ENCODE measurements at regions not wholly inside any gene's neighbourhood (a gene's known extent, or its start where the extent isn't known, plus 50 kb on each side); places are given as distances from the start of the nearest gene placed in this dataset.
A peak's percentile ranks its signal among the peaks of the same experiment; 100 is the strongest.
"Not testable (repeated sequence)": the region's sequence is repeated elsewhere in the genome, so short reads cannot be mapped to it uniquely, and the experiment has no call there.

GRCh38 chr10:78229950-78230675 lies 196.4 kb downstream of the RPS24 start:
- Histone ChIP-seq H3K4ac (ENCODE audit: low read depth, low read length) (no peak overlapping the region), H2BK120ac (ENCODE audit: low read depth, low read length) (no peak overlapping the region), H3K18ac (ENCODE audit: low read length) (no peak overlapping the region), H3K27me3 (ENCODE audit: insufficient read depth, low read length, poor library complexity) (no peaks in the 10 kb centered on the region), H3K79me2 (ENCODE audit: control insufficient read depth, insufficient read depth, low read length) (no peaks in the 10 kb centered on the region), H3K4me2 (ENCODE audit: low read length) (no peak overlapping the region), H3K4me1 (ENCODE audit: control insufficient read depth, low read depth, low read length) (no peaks in the 10 kb centered on the region), H3K56ac (ENCODE audit: low read length) (no peak overlapping the region), H3K23ac (ENCODE audit: low read length) (no peak overlapping the region), H3K4me3 (ENCODE audit: low read length) (no peak overlapping the region), H3K9ac (ENCODE audit: low read length) (no peak overlapping the region), H4K8ac (ENCODE audit: low read depth, low read length) (no peak overlapping the region), H2BK5ac (ENCODE audit: low read length) (no peak overlapping the region), H3K36me3 (ENCODE audit: control insufficient read depth, insufficient read depth, low read length) (no peaks in the 10 kb centered on the region), H3K79me1 (ENCODE audit: low read length) (no peaks in the 10 kb centered on the region), H3K27ac (ENCODE audit: low read depth, low read length) (no peak overlapping the region), H2BK15ac (replicated peaks; ENCODE audit: low read depth) (no peak overlapping the region), H2AK5ac (ENCODE audit: low read length) (no peak overlapping the region), H4K5ac (ENCODE audit: low read length) (no peak overlapping the region)
- 100% methylated on average over 4 of the region's 5 CpGs for WGBS (ENCODE audit: extremely low coverage, insufficient coverage, low lambda C conversion rate)
- DNase-seq, result no peak

DNA sequence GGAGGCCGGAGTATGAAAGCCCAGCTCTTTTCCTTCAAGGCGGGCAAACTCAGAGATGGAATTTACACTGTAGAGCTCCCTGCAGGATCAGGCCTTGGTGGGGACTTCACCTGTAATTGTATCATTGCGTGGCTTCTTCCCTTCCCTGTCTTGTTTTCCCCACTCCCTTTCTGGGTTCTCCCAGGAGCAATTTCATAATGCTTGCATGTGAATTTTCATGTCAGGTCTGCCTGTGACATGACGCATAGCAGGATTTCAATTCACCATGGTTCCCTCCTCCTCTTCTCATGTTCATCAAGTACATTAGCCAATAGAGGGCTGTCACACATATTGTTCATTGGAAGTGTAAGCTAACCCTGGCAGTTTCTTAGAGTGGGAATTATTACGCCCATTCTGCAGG lies 197.7 kb downstream of the RPS24 start:
- H2BK15ac ChIP-seq (replicated peaks; ENCODE audit: low read depth), result no peak overlapping the region
- H3K79me1 ChIP-seq (ENCODE audit: low read length), result no peaks in the 10 kb centered on the region
- no peak overlapping the region for H3K27ac ChIP-seq (ENCODE audit: low read depth, low read length)
- no peaks in the 10 kb centered on the region for H3K27me3 ChIP-seq (ENCODE audit: insufficient read depth, low read length, poor library complexity)
- no peak overlapping the region for H3K9ac ChIP-seq (ENCODE audit: low read length)
- H3K23ac ChIP-seq (ENCODE audit: low read length), result no peak overlapping the region
- no peak overlapping the region for H3K56ac ChIP-seq (ENCODE audit: low read length)
- no peak overlapping the region for H4K8ac ChIP-seq (ENCODE audit: low read depth, low read length)
- H2BK5ac ChIP-seq (ENCODE audit: low read length), result no peak overlapping the region
- H3K36me3 ChIP-seq (ENCODE audit: control insufficient read depth, insufficient read depth, low read length), result no peaks in the 10 kb centered on the region
- no CpG with 5 or more reads among the region's 5 CpGs for WGBS (ENCODE audit: extremely low coverage, insufficient coverage, low lambda C conversion rate)
- H3K18ac ChIP-seq (ENCODE audit: low read length), result no peak overlapping the region
- H3K4me1 ChIP-seq (ENCODE audit: control insufficient read depth, low read depth, low read length), result no peaks in the 10 kb centered on the region
- no peak overlapping the region for H4K5ac ChIP-seq (ENCODE audit: low read length)
- no peaks in the 10 kb centered on the region for H3K79me2 ChIP-seq (ENCODE audit: control insufficient read depth, insufficient read depth, low read length)
- H2BK120ac ChIP-seq (ENCODE audit: low read depth, low read length), result no peak overlapping the region
- no peak overlapping the region for H3K4me3 ChIP-seq (ENCODE audit: low read length)
- H2AK5ac ChIP-seq (ENCODE audit: low read length), result no peak overlapping the region
- no peak overlapping the region for H3K4me2 ChIP-seq (ENCODE audit: low read length)
- H3K4ac ChIP-seq (ENCODE audit: low read depth, low read length), result no peak overlapping the region
- DNase-seq, result no peak

DNA sequence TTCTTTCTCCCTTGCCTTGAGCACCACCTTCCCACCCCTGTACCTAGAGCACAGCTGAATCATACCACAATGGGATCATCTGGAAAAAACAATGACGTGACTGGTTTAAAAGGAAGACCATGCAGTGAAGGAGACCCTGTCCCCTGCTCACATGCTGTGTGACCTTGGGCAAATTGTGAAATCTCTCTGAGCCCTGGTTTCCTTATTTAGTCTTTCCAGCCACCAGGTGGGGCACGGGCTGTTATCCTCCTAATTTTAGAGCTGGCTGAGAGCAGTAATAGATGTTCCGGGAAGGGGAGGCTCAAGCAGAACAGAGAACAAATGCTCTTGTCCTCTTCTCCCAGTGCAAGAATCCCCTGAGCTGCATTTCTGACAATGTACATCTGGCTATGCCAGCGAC lies 198.3 kb downstream of the RPS24 start:
- no peak overlapping the region for H3K23ac ChIP-seq (ENCODE audit: low read length)
- H3K9ac ChIP-seq (ENCODE audit: low read length), result no peak overlapping the region
- H3K4me1 ChIP-seq (ENCODE audit: control insufficient read depth, low read depth, low read length), result no peaks in the 10 kb centered on the region
- no peaks in the 10 kb centered on the region for H3K79me1 ChIP-seq (ENCODE audit: low read length)
- no peak overlapping the region for H3K27ac ChIP-seq (ENCODE audit: low read depth, low read length)
- no peak overlapping the region for H2BK15ac ChIP-seq (replicated peaks; ENCODE audit: low read depth)
- H2AK5ac ChIP-seq (ENCODE audit: low read length), result no peak overlapping the region
- H2BK120ac ChIP-seq (ENCODE audit: low read depth, low read length), result no peak overlapping the region
- no peak overlapping the region for H4K5ac ChIP-seq (ENCODE audit: low read length)
- H3K4ac ChIP-seq (ENCODE audit: low read depth, low read length), result no peak overlapping the region
- no peak overlapping the region for H3K56ac ChIP-seq (ENCODE audit: low read length)
- H3K4me3 ChIP-seq (ENCODE audit: low read length), result no peak overlapping the region
- no peak overlapping the region for H3K18ac ChIP-seq (ENCODE audit: low read length)
- H3K36me3 ChIP-seq (ENCODE audit: control insufficient read depth, insufficient read depth, low read length), result no peaks in the 10 kb centered on the region
- H3K4me2 ChIP-seq (ENCODE audit: low read length), result no peak overlapping the region
- no peak overlapping the region for H2BK5ac ChIP-seq (ENCODE audit: low read length)
- H3K27me3 ChIP-seq (ENCODE audit: insufficient read depth, low read length, poor library complexity), result no peaks in the 10 kb centered on the region
- peak; percentile 43 for DNase-seq
- WGBS (ENCODE audit: extremely low coverage, insufficient coverage, low lambda C conversion rate), result no CpG with 5 or more reads among the region's 4 CpGs
- no peaks in the 10 kb centered on the region for H3K79me2 ChIP-seq (ENCODE audit: control insufficient read depth, insufficient read depth, low read length)
- H4K8ac ChIP-seq (ENCODE audit: low read depth, low read length), result no peak overlapping the region

- no peak for DNase-seq
Measured at GRCh38 chr10:78236416-78237015, 202.9 kb downstream of the RPS24 start.

GRCh38 chr10:78237951-78238350 lies 204.3 kb downstream of the RPS24 start:
- H3K4me3 ChIP-seq (ENCODE audit: low read length); H2BK5ac ChIP-seq (ENCODE audit: low read length); H3K56ac ChIP-seq (ENCODE audit: low read length); H3K4me2 ChIP-seq (ENCODE audit: low read length); H3K79me1 ChIP-seq (ENCODE audit: low read length); H4K8ac ChIP-seq (ENCODE audit: low read depth, low read length); H2BK120ac ChIP-seq (ENCODE audit: low read depth, low read length); H4K5ac ChIP-seq (ENCODE audit: low read length); H3K4ac ChIP-seq (ENCODE audit: low read depth, low read length); H3K23ac ChIP-seq (ENCODE audit: low read length); H2BK15ac ChIP-seq (replicated peaks; ENCODE audit: low read depth); H3K27ac ChIP-seq (ENCODE audit: low read depth, low read length); H3K79me2 ChIP-seq (ENCODE audit: control insufficient read depth, insufficient read depth, low read length); H3K4me1 ChIP-seq (ENCODE audit: control insufficient read depth, low read depth, low read length); H3K36me3 ChIP-seq (ENCODE audit: control insufficient read depth, insufficient read depth, low read length); H2AK5ac ChIP-seq (ENCODE audit: low read length); DNase-seq; H3K18ac ChIP-seq (ENCODE audit: low read length); H3K9ac ChIP-seq (ENCODE audit: low read length); H3K27me3 ChIP-seq (ENCODE audit: insufficient read depth, low read length, poor library complexity): not testable (repeated sequence)
- WGBS (ENCODE audit: extremely low coverage, insufficient coverage, low lambda C conversion rate), result no CpG with 5 or more reads among the region's 5 CpGs

More at GRCh38 chr10:78236416-78237015, 202.9 kb downstream of the RPS24 start:
- Histone ChIP-seq H3K4me1 (ENCODE audit: control insufficient read depth, low read depth, low read length) (no peaks in the 10 kb centered on the region), H3K18ac (ENCODE audit: low read length) (no peak overlapping the region), H3K4ac (ENCODE audit: low read depth, low read length) (no peak overlapping the region), H3K79me2 (ENCODE audit: control insufficient read depth, insufficient read depth, low read length) (no peaks in the 10 kb centered on the region), H3K4me3 (ENCODE audit: low read length) (no peak overlapping the region), H2BK5ac (ENCODE audit: low read length) (no peak overlapping the region), H3K56ac (ENCODE audit: low read length) (no peak overlapping the region), H3K27me3 (ENCODE audit: insufficient read depth, low read length, poor library complexity) (no peaks in the 10 kb centered on the region), H3K23ac (ENCODE audit: low read length) (no peak overlapping the region), H3K79me1 (ENCODE audit: low read length) (no peaks in the 10 kb centered on the region), H2BK120ac (ENCODE audit: low read depth, low read length) (no peak overlapping the region), H3K27ac (ENCODE audit: low read depth, low read length) (no peak overlapping the region), H4K8ac (ENCODE audit: low read depth, low read length) (no peak overlapping the region), H2AK5ac (ENCODE audit: low read length) (no peak overlapping the region), H2BK15ac (replicated peaks; ENCODE audit: low read depth) (no peak overlapping the region), H3K36me3 (ENCODE audit: control insufficient read depth, insufficient read depth, low read length) (no peaks in the 10 kb centered on the region), H4K5ac (ENCODE audit: low read length) (no peak overlapping the region), H3K9ac (ENCODE audit: low read length) (no peak overlapping the region), H3K4me2 (ENCODE audit: low read length) (no peak overlapping the region)
- WGBS (ENCODE audit: extremely low coverage, insufficient coverage, low lambda C conversion rate), result no CpG with 5 or more reads among the region's 7 CpGs

- Histone ChIP-seq H3K4me1 (ENCODE audit: control insufficient read depth, low read depth, low read length) (no peaks in the 10 kb centered on the region), H3K23ac (ENCODE audit: low read length) (no peak overlapping the region), H3K27me3 (ENCODE audit: insufficient read depth, low read length, poor library complexity) (no peaks in the 10 kb centered on the region), H3K4me2 (ENCODE audit: low read length) (no peak overlapping the region), H3K4me3 (ENCODE audit: low read length) (no peak overlapping the region), H4K5ac (ENCODE audit: low read length) (no peak overlapping the region), H3K4ac (ENCODE audit: low read depth, low read length) (no peak overlapping the region), H4K8ac (ENCODE audit: low read depth, low read length) (no peak overlapping the region), H2BK120ac (ENCODE audit: low read depth, low read length) (no peak overlapping the region), H2BK15ac (replicated peaks; ENCODE audit: low read depth) (no peak overlapping the region), H2AK5ac (ENCODE audit: low read length) (no peak overlapping the region), H3K56ac (ENCODE audit: low read length) (no peak overlapping the region), H3K36me3 (ENCODE audit: control insufficient read depth, insufficient read depth, low read length) (no peaks in the 10 kb centered on the region), H2BK5ac (ENCODE audit: low read length) (no peak overlapping the region), H3K27ac (ENCODE audit: low read depth, low read length) (no peak overlapping the region), H3K79me1 (ENCODE audit: low read length) (no peaks in the 10 kb centered on the region), H3K18ac (ENCODE audit: low read length) (no peak overlapping the region), H3K9ac (ENCODE audit: low read length) (no peak overlapping the region), H3K79me2 (ENCODE audit: control insufficient read depth, insufficient read depth, low read length) (no peaks in the 10 kb centered on the region)
- no peak for DNase-seq
- no CpG with 5 or more reads among the region's 2 CpGs for WGBS (ENCODE audit: extremely low coverage, insufficient coverage, low lambda C conversion rate)
Measured at GRCh38 chr10:78247266-78247665, 213.6 kb downstream of the RPS24 start.

Measured in mesendoderm (in vitro differentiated cells).